ENCODE measurements at regions not wholly inside any gene's neighbourhood (a gene's known extent, or its start where the extent isn't known, plus 50 kb on each side); places are given as distances from the start of the nearest gene placed in this dataset.

GRCh38 chr6:21731411-21732031 is 138.0 kb downstream of the SOX4 start:
- TF ChIP-seq USF1 (IDR thresholded peaks at IDR 0.05): no peak
- no peak for TF ChIP-seq ZBTB7A (IDR thresholded peaks at IDR 0.05; ENCODE audit: low read depth)
- TF ChIP-seq NFIC (IDR thresholded peaks at IDR 0.05): peak; percentile 53
- TF ChIP-seq TEAD4 (IDR thresholded peaks at IDR 0.05): no peak; the same call in 1 of the 2 replicates
- no peak for TF ChIP-seq TAF1 (IDR thresholded peaks at IDR 0.05; ENCODE audit: low read depth)
- TF ChIP-seq RAD21 (IDR thresholded peaks at IDR 0.05; ENCODE audit: low read depth): no peak
- TF ChIP-seq CEBPB (IDR thresholded peaks at IDR 0.05): no peak

DNA sequence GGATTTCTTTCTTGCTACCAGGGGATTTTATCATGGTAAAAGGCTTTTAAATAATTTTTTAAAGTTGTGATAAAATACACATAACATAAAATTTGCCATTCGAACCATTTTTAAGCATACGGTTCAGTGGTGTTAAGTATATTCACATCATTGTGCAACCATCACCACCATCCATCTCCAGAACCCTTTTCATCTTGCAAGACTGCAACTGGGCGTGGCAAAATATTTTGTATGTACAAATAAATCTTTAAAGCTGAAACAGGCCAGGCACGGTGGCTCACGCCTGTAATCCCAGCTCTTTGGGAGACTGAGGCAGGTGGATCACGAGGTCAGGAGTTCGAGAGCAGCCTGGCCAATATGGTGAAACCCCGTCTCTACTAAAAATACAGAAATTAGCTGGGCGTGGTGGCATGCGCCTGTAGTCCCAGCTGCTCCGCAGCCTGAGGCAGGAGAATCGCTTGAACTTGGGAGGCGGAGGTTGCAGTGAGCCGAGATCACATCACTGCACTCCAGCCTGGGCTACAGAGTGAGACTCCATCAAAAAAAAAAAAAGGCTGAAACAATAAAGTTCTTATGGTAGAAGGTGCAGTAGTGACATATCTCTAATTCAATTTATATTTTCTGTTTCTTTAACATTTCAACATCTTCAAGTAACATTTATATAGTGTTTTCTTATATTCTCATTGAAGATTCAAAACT is 138.6 kb downstream of the SOX4 start:
- TF ChIP-seq CEBPB (IDR thresholded peaks at IDR 0.05): peak; percentile 38; the same call in 1 of the 2 replicates

- TF ChIP-seq ZBTB7A (IDR thresholded peaks at IDR 0.05; ENCODE audit: low read depth) (no peak), TAF1 (IDR thresholded peaks at IDR 0.05; ENCODE audit: low read depth) (no peak), CEBPB (IDR thresholded peaks at IDR 0.05) (no peak)
Measured at GRCh38 chr6:21732731-21733130, 139.2 kb downstream of the SOX4 start.

GRCh38 chr6:21733311-21733710 is 139.8 kb downstream of the SOX4 start:
- TF ChIP-seq, protein P1, sequence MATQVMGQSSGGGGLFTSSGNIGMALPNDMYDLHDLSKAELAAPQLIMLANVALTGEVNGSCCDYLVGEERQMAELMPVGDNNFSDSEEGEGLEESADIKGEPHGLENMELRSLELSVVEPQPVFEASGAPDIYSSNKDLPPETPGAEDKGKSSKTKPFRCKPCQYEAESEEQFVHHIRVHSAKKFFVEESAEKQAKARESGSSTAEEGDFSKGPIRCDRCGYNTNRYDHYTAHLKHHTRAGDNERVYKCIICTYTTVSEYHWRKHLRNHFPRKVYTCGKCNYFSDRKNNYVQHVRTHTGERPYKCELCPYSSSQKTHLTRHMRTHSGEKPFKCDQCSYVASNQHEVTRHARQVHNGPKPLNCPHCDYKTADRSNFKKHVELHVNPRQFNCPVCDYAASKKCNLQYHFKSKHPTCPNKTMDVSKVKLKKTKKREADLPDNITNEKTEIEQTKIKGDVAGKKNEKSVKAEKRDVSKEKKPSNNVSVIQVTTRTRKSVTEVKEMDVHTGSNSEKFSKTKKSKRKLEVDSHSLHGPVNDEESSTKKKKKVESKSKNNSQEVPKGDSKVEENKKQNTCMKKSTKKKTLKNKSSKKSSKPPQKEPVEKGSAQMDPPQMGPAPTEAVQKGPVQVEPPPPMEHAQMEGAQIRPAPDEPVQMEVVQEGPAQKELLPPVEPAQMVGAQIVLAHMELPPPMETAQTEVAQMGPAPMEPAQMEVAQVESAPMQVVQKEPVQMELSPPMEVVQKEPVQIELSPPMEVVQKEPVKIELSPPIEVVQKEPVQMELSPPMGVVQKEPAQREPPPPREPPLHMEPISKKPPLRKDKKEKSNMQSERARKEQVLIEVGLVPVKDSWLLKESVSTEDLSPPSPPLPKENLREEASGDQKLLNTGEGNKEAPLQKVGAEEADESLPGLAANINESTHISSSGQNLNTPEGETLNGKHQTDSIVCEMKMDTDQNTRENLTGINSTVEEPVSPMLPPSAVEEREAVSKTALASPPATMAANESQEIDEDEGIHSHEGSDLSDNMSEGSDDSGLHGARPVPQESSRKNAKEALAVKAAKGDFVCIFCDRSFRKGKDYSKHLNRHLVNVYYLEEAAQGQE (IDR thresholded peaks at IDR 0.05; ENCODE audit: low read depth): no peak
- TF ChIP-seq CREB1 (IDR thresholded peaks at IDR 0.05; ENCODE audit: low read depth) (no peak), YY1 (IDR thresholded peaks at IDR 0.05; ENCODE audit: low read depth) (no peak), FOXM1 (IDR thresholded peaks at IDR 0.05; ENCODE audit: borderline replicate concordance, low read depth) (no peak), MAX (IDR thresholded peaks at IDR 0.05) (no peak), TEAD4 (IDR thresholded peaks at IDR 0.05) (no peak), TCF12 (IDR thresholded peaks at IDR 0.05; ENCODE audit: low read depth) (no peak), EP300 (IDR thresholded peaks at IDR 0.05; ENCODE audit: borderline replicate concordance) (no peak), CEBPB (IDR thresholded peaks at IDR 0.05) (no peak), ZBTB7A (IDR thresholded peaks at IDR 0.05; ENCODE audit: low read depth) (no peak), NFIC (IDR thresholded peaks at IDR 0.05) (no peak), RAD21 (IDR thresholded peaks at IDR 0.05; ENCODE audit: low read depth) (no peak), EGR1 (IDR thresholded peaks at IDR 0.05) (no peak), TAF1 (IDR thresholded peaks at IDR 0.05; ENCODE audit: low read depth) (no peak), USF1 (IDR thresholded peaks at IDR 0.05) (no peak)

- TF ChIP-seq TCF12 (IDR thresholded peaks at IDR 0.05; ENCODE audit: low read depth) (no peak), CEBPB (IDR thresholded peaks at IDR 0.05) (no peak), YY1 (IDR thresholded peaks at IDR 0.05; ENCODE audit: low read depth) (no peak), USF1 (IDR thresholded peaks at IDR 0.05) (no peak), CREB1 (IDR thresholded peaks at IDR 0.05; ENCODE audit: low read depth) (no peak), EGR1 (IDR thresholded peaks at IDR 0.05) (no peak), TAF1 (IDR thresholded peaks at IDR 0.05; ENCODE audit: low read depth) (no peak), EP300 (IDR thresholded peaks at IDR 0.05; ENCODE audit: borderline replicate concordance) (no peak), ZBTB7A (IDR thresholded peaks at IDR 0.05; ENCODE audit: low read depth) (no peak), RAD21 (IDR thresholded peaks at IDR 0.05; ENCODE audit: low read depth) (no peak), MAX (IDR thresholded peaks at IDR 0.05) (no peak), NFIC (IDR thresholded peaks at IDR 0.05) (no peak), TEAD4 (IDR thresholded peaks at IDR 0.05) (no peak), FOXM1 (IDR thresholded peaks at IDR 0.05; ENCODE audit: borderline replicate concordance, low read depth) (no peak)
- TF ChIP-seq, protein P1 (IDR thresholded peaks at IDR 0.05; ENCODE audit: low read depth): no peak
Measured at GRCh38 chr6:21734204-21734603, 140.7 kb downstream of the SOX4 start.
